ENCODE measurements at regions not wholly inside any gene's neighbourhood (a gene's known extent, or its start where the extent isn't known, plus 50 kb on each side); places are given as distances from the start of the nearest gene placed in this dataset.

GRCh38 chr7:46942574-46942973 lies 639.3 kb downstream of the TNS3 start:
- no peak overlapping the region for H3K27ac ChIP-seq
- ATAC-seq, result peak in 1 of 4 donors; percentile 13
- 84 to 96% (median 86%) methylated on average over 5 of the region's 5 CpGs for WGBS, 4 donors
- peaks cover 0 to 6% (median 0%) of the 10 kb centered on the region in 12 donors for H3K4me1 ChIP-seq
- H3K9me3 ChIP-seq, result no peaks in the 10 kb centered on the region
- intact Hi-C loops (cut with DNase I), result no loop called here
- DNase-seq, result no peak
- no peaks in the 10 kb centered on the region for H3K36me3 ChIP-seq
- H3K4me3 ChIP-seq, result no peak overlapping the region
- TF ChIP-seq CTCF (IDR thresholded peaks at IDR 0.05) (no peak), POLR2A (IDR thresholded peaks at IDR 0.05) (no peak)
- H3K27me3 ChIP-seq, result no peaks in the 10 kb centered on the region

- no peak for TF ChIP-seq POLR2A (IDR thresholded peaks at IDR 0.05)
- TF ChIP-seq CTCF (IDR thresholded peaks at IDR 0.05), result no peak
- WGBS, 4 donors, result 92 to 97% (median 93%) methylated on average over 5 of the region's 5 CpGs
Measured at GRCh38 chr7:46940178-46940577, 641.7 kb downstream of the TNS3 start.

GRCh38 chr7:46939558-46939957 lies 642.4 kb downstream of the TNS3 start:
- DNase-seq (no peak), ATAC-seq (no peak)
- Histone ChIP-seq H3K9me3 (no peaks in the 10 kb centered on the region), H3K4me1 (peaks cover 0 to 11% (median 0%) of the 10 kb centered on the region in 12 donors), H3K27me3 (no peaks in the 10 kb centered on the region), H3K36me3 (no peaks in the 10 kb centered on the region), H3K4me3 (no peak overlapping the region), H3K27ac (no peak overlapping the region)
- intact Hi-C loops (cut with DNase I), result loop anchor here in 3 of 10 donors (10.0 kb wide), 4 partner anchors 95 to 335 kb away; no protein-coding TSS in a partner anchor
- 79 to 87% (median 80%) methylated on average over 8 of the region's 8 CpGs for WGBS, 4 donors
- TF ChIP-seq POLR2A (IDR thresholded peaks at IDR 0.05), result no peak
- no peak for TF ChIP-seq CTCF (IDR thresholded peaks at IDR 0.05)

More at GRCh38 chr7:46940178-46940577, 641.7 kb downstream of the TNS3 start:
- Histone ChIP-seq H3K36me3 (no peaks in the 10 kb centered on the region), H3K4me3 (no peak overlapping the region), H3K27ac (no peak overlapping the region), H3K27me3 (no peaks in the 10 kb centered on the region), H3K9me3 (no peaks in the 10 kb centered on the region), H3K4me1 (peaks cover 0 to 7% (median 0%) of the 10 kb centered on the region in 12 donors)
- no peak for ATAC-seq
- intact Hi-C loops (cut with DNase I), result no loop called here
- no peak for DNase-seq

- no peak overlapping the region for H3K4me3 ChIP-seq
- ATAC-seq (no peak), DNase-seq (no peak)
- no peaks in the 10 kb centered on the region for H3K9me3 ChIP-seq
- no peak overlapping the region for H3K27ac ChIP-seq
- H3K4me1 ChIP-seq, result peaks cover 0 to 14% (median 1%) of the 10 kb centered on the region in 12 donors
- WGBS, 4 donors, result 70 to 100% (median 96%) methylated on average over 2 of the region's 2 CpGs
- no peaks in the 10 kb centered on the region for H3K27me3 ChIP-seq
- no peaks in the 10 kb centered on the region for H3K36me3 ChIP-seq
- no peak for TF ChIP-seq POLR2A (IDR thresholded peaks at IDR 0.05)
- TF ChIP-seq CTCF (IDR thresholded peaks at IDR 0.05), result no peak
- intact Hi-C loops (cut with DNase I), result loop anchor here in 3 of 10 donors (10.0 kb wide), 4 partner anchors 96 to 334 kb away; no protein-coding TSS in a partner anchor
Measured at GRCh38 chr7:46939089-46939488, 642.8 kb downstream of the TNS3 start.

Measured in heart left ventricle (tissue), 16 donors.